ENCODE measurements at regions not wholly inside any gene's neighbourhood (a gene's known extent, or its start where the extent isn't known, plus 50 kb on each side); places are given as distances from the start of the nearest gene placed in this dataset.

- H3K27me3 ChIP-seq, result no peaks in the 10 kb centered on the region
- H3K4me3 ChIP-seq, result no peak overlapping the region
- H3K36me3 ChIP-seq, result no peaks in the 10 kb centered on the region
- TF ChIP-seq POLR2A (IDR thresholded peaks at IDR 0.05) (no peak), POLR2AphosphoS5 (IDR thresholded peaks at IDR 0.05; ENCODE audit: insufficient read depth in 1 of 2, low read depth in 1 of 2) (no peak)
- TF ChIP-seq, protein P1, sequence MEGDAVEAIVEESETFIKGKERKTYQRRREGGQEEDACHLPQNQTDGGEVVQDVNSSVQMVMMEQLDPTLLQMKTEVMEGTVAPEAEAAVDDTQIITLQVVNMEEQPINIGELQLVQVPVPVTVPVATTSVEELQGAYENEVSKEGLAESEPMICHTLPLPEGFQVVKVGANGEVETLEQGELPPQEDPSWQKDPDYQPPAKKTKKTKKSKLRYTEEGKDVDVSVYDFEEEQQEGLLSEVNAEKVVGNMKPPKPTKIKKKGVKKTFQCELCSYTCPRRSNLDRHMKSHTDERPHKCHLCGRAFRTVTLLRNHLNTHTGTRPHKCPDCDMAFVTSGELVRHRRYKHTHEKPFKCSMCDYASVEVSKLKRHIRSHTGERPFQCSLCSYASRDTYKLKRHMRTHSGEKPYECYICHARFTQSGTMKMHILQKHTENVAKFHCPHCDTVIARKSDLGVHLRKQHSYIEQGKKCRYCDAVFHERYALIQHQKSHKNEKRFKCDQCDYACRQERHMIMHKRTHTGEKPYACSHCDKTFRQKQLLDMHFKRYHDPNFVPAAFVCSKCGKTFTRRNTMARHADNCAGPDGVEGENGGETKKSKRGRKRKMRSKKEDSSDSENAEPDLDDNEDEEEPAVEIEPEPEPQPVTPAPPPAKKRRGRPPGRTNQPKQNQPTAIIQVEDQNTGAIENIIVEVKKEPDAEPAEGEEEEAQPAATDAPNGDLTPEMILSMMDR (IDR thresholded peaks at IDR 0.05), result no peak
- no peaks in the 10 kb centered on the region for H3K9me3 ChIP-seq
- DNase-seq (ENCODE audit: extremely low spot score in 2 of 2), result no peak
- H3K4me1 ChIP-seq, result no peaks in the 10 kb centered on the region
- no peak overlapping the region for H3K27ac ChIP-seq
- intact Hi-C loops (cut with DNase I), result no loop called here
Measured at GRCh38 chr18:73737990-73738389, 409.6 kb downstream of the FBXO15 start.

GRCh38 chr18:73735836-73736235 is 411.8 kb downstream of the FBXO15 start:
- intact Hi-C loops (cut with DNase I), result no loop called here
- TF ChIP-seq POLR2A (IDR thresholded peaks at IDR 0.05), result no peak
- TF ChIP-seq POLR2AphosphoS5 (IDR thresholded peaks at IDR 0.05; ENCODE audit: insufficient read depth in 1 of 2, low read depth in 1 of 2), result no peak
- H3K9me3 ChIP-seq, result no peaks in the 10 kb centered on the region
- H3K4me1 ChIP-seq, result no peaks in the 10 kb centered on the region
- H3K27me3 ChIP-seq, result no peaks in the 10 kb centered on the region
- no peaks in the 10 kb centered on the region for H3K36me3 ChIP-seq
- H3K4me3 ChIP-seq, result no peak overlapping the region
- H3K27ac ChIP-seq, result no peak overlapping the region
- no peak for DNase-seq (ENCODE audit: extremely low spot score in 2 of 2)

DNA sequence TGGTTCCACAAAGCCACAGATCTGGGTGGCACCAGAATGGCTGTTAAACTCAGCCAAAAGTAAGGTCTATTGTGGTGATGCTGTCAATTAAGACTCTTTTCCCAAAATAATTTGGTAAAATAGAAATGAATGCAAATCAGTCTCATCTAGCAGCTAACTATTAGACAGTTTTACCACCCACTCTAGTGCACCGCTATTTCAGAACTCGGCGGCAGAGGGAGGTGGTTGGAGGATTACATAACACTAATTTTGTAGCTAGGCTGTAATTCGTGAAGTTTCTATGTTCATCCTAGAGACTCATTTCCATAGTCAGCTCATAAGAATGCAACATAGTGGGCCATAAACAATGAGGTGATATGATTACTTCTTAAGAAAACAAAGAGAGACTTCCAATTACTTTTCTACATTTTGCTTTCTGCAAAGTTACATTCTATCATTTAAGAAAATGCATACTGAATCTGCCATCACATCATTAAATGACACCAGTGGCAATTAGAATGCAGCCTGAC is 413.8 kb downstream of the FBXO15 start:
- DNase-seq (ENCODE audit: extremely low spot score in 2 of 2), result no peak

DNA sequence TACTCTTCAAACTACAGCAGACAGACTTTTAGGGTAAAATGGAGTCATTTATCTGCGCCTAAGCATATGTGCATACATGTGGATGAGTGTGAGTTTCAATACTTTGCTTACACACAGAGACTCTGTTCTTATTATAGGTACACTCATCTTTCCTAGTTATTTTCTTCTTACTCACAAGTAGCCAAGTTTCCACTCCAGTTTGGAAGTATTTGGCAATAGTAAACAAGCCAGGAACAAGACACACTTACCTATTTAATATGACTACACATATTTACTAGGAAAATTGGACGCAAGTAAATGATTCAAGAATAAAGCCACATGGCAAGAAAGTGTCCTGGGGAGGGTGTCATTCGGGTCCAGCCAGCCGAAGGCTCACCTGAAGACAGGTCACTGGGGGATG is 414.3 kb downstream of the FBXO15 start:
- no peak overlapping the region for H3K4me3 ChIP-seq
- H3K9me3 ChIP-seq, result no peaks in the 10 kb centered on the region
- no peak for DNase-seq (ENCODE audit: extremely low spot score in 2 of 2)
- intact Hi-C loops (cut with DNase I), result no loop called here
- no peaks in the 10 kb centered on the region for H3K36me3 ChIP-seq
- no peak for TF ChIP-seq POLR2A (IDR thresholded peaks at IDR 0.05)
- TF ChIP-seq, protein P1 (IDR thresholded peaks at IDR 0.05), result no peak
- TF ChIP-seq POLR2AphosphoS5 (IDR thresholded peaks at IDR 0.05; ENCODE audit: insufficient read depth in 1 of 2, low read depth in 1 of 2), result no peak
- no peak overlapping the region for H3K27ac ChIP-seq
- H3K4me1 ChIP-seq, result no peaks in the 10 kb centered on the region
- H3K27me3 ChIP-seq, result no peaks in the 10 kb centered on the region

More for the DNA sequence above, 413.8 kb downstream of the FBXO15 start:
- Histone ChIP-seq H3K36me3 (no peaks in the 10 kb centered on the region), H3K4me1 (no peaks in the 10 kb centered on the region), H3K27ac (no peak overlapping the region), H3K9me3 (no peaks in the 10 kb centered on the region), H3K4me3 (no peak overlapping the region), H3K27me3 (no peaks in the 10 kb centered on the region)
- intact Hi-C loops (cut with DNase I), result no loop called here
- TF ChIP-seq POLR2AphosphoS5 (IDR thresholded peaks at IDR 0.05; ENCODE audit: insufficient read depth in 1 of 2, low read depth in 1 of 2), result no peak
- TF ChIP-seq, protein P1 (IDR thresholded peaks at IDR 0.05), result no peak
- no peak for TF ChIP-seq POLR2A (IDR thresholded peaks at IDR 0.05)

GRCh38 chr18:73728657-73729056 is 419.0 kb downstream of the FBXO15 start:
- intact Hi-C loops (cut with DNase I), result no loop called here
- Histone ChIP-seq H3K36me3 (no peaks in the 10 kb centered on the region), H3K27ac (no peak overlapping the region), H3K9me3 (no peaks in the 10 kb centered on the region), H3K27me3 (no peaks in the 10 kb centered on the region), H3K4me1 (no peaks in the 10 kb centered on the region), H3K4me3 (no peak overlapping the region)
- no peak for DNase-seq (ENCODE audit: extremely low spot score in 2 of 2)
- no peak for TF ChIP-seq POLR2A (IDR thresholded peaks at IDR 0.05)
- no peak for TF ChIP-seq POLR2AphosphoS5 (IDR thresholded peaks at IDR 0.05; ENCODE audit: insufficient read depth in 1 of 2, low read depth in 1 of 2)
- TF ChIP-seq, protein P1 (IDR thresholded peaks at IDR 0.05), result no peak

Measured in vagina (tissue), 2 donors.